Non-pigmented ciliary epithelial cell (primary cell): ENCODE measurements at regions not wholly inside any gene's neighbourhood (a gene's known extent, or its start where the extent isn't known, plus 50 kb on each side); places are given as distances from the start of the nearest gene placed in this dataset.

Source experiments
- DNase-seq: peaks from one replicate; pipeline ENCODE4 v3.0.0-alpha.2; 2010; ENCODE audit warnings: low read depth

DNA sequence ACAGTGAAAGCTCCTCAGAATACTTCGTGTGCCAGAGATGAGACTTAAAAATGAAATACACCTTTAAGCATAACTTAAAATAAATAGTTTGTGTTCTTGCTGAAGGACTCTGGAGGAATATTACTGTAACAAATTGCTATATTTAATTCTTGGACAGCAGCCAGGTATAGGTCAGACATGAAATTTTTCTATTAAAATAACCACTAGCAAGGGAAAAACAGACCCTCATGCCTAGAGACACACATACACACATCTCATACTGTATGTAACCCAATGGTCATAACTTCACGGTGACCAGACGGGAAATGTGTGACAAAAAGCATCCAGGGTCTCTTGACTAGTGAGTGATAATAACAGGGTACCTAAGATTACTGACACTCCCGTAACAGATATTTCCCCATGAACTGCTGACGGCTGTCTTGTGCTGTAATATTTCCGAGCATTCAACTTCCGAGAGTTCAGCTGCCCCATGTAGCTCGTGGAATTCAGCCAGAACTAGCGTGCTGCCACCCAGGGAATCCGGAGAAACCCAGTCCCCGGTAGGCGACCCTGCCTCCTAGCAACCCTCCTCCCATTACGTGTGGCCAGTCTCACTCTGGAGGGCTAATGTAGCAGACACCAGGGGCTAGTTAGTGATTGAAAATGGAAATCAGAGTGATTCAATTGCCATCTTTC lies 2295.1 kb upstream of the WWC1 start:
- no peak for DNase-seq

DNA sequence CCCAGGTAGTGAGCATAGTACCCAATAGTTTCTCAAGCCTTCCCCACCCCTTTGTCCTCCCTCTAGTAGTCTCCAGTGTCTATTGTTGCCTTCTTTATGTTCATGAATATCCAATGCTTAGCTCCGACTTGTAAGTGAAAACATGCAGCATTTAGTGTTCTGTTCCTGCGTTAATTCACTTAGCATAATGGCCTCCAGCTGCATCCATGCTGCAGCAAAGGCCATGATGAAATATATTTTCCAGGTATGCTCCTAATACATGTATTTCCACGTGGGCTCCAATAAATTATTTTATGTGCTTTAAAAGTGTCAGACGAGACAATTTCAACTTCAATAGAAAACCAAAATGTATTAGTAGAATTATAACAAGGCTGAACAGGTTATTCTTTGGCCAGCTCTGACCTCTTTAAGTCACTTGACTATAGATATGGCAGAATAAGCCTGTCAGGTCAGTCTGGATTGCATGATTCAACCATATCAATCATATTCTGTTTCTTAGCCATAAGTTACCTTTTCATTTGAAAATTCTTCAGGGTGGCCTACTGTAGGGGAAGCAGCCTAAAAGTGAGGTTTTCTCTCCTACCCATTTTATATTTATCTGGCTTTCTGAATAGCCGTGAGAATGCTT lies 2291.6 kb upstream of the WWC1 start:
- no peak for DNase-seq

DNA sequence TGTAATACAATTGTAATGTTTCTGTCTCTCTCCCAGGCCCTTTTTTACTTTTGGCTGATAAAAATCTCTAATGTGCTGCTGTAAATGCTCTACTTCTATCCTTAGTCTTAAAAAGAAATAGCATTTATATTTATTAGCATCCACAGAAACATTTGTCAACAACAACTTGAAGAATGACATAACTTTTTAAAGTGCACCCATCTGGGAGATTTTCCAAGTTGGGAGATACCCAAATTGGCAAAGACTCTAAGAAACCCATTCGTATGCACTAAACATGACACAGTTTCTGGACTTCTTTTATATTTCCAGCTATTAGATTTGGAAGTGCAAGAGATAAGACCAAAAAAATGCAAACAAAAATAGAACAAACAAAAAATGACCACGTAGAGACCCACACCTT lies 2287.4 kb upstream of the WWC1 start:
- no peak for DNase-seq

DNA sequence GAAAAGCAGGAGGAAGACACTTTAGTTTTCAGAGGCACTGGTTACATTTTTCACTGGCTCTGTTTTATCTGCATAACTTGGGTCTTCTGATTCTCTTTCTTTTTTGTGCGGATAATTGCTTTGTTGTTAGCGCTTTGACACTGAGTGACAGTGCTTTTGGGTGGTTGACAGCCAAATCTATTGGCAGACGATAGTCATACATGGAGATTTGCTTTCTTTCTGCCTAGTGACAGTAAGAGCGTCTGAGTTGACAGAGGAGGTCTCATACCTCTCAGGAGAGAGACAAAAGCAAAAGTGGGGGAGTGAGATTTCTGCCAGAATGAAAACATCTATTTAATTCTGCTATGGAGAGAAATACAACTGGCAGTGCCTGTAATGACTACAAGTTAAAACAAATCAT lies 2278.0 kb upstream of the WWC1 start:
- DNase-seq, result no peak

DNA sequence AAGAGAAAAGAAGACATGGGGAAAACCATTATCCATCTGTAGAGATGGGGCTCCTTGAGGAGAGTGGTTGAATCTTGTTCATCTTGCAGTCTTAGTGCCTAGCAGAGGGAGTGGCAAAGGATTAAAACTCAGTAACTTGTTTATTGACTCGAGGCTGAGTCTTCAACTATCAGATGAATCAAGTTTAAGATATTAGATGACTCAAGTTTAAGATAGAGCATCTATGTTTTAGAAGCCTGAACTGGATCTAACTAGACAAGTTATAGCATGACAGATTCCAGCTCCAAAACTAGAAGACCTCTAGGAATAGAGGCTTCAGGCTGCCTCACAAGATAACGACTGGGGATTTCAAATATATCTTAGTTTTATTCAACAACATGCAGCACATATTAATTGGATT lies 2277.2 kb upstream of the WWC1 start:
- DNase-seq, result no peak

DNA sequence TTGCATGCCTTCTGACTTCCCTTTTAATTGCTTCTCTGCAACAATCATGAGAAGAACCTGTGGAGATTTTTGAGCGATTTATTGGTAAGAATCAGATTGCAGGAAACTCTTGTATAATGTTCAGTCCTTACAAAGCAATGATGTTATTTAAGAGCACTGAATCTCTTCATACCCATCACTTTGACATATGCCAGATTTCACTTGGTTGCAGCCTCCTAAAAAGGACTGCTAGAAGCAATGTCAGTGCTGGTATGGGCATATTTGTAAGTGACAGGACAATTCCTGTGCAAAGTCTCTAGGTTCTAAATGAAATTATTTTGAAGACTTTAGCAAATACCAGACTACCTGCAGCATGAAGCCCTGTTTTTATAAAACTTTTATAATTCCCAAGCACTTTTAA lies 2272.7 kb upstream of the WWC1 start:
- no peak for DNase-seq

DNA sequence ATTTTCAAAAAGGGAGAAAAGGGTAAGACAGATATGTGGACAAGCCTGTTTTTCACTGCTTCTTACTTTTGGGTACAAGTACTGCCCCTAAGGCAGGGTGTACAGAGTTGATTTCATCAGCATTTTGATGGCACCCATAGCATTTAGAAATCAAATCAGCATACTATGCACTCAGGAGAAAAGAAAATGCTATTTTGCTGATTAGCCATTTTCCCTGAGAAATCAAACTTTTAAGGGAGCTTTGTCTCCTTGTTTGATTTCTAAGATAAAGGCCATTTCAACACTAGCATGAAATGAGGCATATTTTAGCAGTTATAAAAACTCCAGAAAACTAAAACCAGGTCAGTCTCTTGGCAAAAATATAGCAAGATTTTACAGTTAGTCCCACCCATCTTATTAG lies 2269.4 kb upstream of the WWC1 start:
- no peak for DNase-seq

DNA sequence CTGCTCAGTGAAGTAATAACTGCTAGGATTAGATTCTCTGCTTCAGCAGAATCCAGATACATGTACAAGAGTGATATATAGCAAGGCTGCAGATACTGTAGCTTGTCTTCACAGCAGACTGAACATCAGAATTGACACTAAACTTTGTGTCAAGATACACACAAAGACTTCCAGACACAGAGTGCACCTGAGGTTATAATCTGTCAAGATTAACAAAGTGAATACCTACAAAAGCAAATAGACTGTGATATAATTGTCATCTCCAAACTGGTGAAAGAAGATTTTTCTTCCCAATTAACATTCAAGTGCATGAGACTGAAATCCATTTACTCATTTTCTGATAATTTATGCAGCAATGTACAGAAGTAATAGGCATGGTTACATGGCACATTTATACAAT lies 2266.5 kb upstream of the WWC1 start:
- no peak for DNase-seq

DNA sequence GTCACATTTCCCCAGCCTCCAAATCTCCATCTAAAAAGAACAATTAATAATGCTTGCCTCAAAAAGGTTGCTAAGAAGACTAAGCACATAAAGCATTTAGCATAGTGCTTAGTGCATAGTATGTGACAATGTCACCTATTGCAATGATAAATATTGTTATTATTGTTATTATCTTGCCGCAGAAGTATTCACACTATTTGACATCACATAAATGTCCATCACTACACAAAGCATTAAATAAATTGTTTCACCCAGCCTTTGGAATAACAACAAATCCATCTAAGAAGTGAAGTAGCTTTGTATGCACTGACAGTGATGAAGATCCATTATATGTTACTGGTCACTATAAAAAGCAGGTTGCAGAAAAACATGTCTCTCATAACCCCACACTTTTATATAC lies 2263.9 kb upstream of the WWC1 start:
- DNase-seq, result no peak

DNA sequence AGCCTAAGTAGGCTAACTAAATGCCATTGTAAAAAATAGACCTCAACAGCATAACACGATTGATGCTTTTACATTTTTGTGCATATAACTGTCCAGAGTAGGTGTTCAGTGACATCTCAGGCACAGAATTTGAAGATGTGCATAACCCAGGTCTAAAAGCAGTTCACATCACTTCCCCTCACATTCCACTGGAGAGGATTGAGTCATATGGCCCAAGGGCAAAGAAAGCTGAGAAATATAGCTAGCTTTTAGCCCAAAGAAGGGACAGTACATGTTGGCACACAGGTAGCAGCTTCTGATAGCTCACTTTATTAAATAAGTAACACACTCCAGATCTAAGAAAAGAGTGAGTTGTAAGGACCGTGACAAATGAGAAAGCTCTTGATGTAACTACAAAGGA lies 2259.5 kb upstream of the WWC1 start:
- DNase-seq, result no peak

DNA sequence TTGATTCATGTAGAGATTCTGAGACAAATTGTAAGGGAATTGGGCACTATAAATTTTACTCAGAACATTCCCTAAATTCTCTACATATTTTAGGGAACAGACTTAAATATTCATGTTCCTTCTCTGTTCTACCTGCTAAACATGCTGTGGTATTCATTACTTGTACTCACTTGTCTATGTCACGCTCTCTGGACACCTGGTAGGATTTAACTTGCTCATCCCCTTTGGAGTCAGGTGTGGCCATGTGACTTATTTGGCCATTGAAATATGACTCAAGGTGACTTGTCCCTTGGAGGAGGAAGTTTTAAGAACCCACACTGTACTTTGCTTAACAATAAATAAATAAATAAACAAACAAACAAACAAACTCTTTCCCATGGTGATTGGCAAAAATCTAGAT lies 2258.8 kb upstream of the WWC1 start:
- no peak for DNase-seq

DNA sequence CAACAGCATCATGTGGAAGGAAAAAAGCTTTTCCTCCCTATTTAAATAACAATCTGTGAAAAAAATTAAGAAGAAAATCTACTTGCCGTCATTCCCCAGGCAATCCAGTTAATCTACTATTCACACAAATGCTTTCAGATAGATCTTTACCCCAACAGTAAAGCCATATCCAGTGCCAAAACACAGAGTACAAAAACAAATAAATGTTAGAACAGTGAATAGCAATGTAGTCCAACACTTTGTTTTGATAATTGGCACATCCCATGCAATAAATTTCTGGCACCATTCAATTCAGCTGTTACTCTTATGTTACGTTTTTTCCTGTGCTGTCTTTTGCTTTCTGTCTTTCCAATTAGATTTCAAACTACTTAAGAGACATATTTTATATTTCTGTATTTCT lies 2245.5 kb upstream of the WWC1 start:
- no peak for DNase-seq

DNA sequence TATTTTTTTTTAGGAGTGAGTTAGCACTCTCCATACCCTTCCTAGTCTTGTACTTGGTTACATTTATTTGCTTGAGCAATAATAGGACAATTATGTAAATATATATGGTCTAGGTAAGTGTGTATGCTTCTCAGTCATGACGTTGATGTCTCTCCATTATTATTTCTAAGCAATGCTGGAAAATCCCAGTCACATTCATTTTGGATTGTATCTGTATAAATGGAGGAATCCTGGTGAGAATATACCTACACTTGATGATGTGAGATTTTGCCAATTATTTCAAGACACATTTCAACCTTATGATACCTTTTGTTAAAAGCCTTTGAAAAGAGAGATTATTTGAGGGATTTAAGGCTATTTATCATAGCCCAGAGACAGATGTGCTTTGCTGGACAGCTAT lies 2244.5 kb upstream of the WWC1 start:
- DNase-seq, result no peak

DNA sequence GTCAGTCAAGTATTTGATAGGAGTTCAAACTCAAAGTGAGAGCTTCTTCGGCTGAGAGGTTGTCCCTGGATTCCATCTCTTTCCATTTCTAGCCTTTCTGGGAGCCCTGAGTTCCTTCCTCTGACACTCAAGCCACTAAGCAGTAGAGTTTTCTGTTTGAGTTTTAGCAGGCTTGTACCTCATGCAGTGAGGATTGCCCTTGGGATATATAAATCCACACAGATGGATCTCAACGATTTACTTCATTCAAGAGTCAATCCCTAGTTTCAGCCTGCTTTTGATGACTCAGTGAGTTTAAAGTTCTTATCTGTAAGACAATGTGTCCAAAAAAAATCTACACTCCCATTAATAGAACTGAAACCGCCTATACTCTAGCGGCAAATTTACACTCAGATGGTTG lies 2240.9 kb upstream of the WWC1 start:
- no peak for DNase-seq

DNA sequence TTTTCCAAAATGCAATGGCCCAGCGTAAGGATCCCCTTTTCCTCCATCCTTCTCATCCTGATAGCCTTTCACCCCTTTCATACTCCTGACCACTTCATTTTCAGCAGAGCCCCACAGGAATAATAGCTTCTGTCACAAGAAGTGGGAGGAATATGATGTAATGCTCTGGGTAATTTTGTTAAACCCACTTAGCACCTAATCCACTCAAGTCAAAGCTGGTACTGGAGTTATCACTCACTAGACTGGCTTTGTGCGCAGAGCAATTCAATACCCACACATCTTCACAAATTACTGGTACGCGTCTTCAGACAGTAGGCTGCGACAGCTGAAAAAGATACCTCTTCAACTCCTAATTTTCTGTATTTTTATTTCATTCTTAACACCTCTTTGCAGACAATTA lies 2232.8 kb upstream of the WWC1 start:
- no peak for DNase-seq

DNA sequence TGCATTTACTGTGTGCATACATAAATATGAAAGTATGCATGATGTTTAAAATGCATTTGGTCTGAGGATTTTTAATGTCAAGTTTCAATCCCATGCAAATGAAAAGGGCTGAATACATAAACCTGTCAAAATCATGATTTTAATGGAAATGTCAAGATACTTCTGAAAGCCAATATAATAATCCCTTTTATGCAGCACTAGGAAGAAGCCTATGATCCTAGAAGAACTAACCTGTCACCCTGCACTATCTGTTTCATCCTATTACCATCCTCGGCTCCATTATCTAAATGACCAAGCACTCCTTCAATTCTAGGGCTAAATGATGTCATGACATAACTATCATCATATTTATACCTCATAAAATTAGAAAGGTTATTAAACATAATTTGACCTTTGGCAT lies 2229.4 kb upstream of the WWC1 start:
- DNase-seq, result no peak

DNA sequence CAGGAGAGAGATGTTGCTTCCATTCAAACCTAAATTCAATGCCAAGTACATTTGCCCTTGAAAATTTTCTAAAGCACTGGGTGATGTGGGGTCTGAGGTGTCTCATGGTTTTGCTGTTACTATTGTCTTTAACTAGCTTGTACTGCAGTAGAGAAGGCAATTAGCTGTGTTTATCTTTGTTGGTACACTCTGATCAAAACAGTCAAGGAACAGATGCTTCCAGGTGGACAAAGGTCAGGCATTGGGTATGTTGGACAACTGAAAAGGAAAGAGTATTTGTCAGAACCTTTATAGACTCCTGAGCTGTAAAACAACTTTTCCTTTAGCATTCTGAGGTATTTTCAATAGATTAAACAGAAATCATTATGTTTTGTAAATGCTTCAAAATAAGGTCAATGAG lies 2228.7 kb upstream of the WWC1 start:
- DNase-seq, result no peak

DNA sequence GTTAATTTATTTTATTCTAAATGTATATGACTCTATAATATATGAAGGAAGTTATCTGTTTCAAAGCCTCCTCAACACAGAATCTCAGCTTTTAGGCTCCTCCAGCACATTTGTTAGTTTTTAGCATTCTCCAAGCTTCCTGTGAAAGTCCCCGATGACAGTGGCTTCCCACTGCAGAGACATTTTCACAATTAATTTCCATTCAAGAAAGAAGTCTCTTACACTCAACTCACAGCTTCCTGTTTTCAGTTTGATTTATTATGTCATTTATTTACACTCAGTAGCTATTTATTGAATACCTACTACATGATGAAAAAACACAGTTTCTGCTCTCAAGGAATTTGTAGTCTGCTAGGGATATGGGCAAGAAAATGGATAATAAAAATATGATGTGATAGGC lies 2228.2 kb upstream of the WWC1 start:
- no peak for DNase-seq

DNA sequence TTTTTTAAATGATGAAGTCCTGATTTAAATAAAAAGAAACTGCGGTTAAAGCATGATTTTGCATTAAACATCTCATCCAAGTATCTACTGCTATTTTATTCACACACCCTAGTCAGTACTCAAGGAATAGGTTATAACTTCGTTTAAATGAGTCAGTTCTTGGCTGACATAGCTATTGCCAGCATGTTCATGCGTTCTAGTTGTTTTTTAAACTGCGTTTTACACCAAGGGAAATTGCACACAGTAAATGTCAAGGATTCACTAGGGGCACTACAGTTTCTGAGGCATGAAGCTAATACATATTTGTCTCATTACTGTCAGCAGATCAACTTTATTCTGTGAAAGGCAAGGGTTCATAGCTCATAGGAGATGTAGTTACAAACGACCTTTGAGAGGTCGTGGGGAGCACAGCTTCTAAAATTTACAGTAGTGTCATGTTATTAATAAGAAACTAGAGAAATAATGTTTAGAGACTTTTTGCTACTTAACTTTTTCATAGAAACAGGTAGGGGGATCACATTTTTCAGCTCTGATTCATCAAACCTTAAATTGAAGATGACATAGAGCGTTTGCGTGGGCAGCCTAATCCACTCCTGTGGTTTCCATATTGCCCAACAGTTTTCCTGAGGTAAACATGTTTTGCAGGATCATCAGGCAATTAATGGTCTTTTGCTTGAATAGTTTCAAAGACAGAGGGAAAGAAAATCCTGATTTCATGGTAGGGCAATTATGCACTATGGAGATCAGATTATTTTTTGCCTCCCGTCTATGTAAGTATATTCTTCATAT lies 2222.7 kb upstream of the WWC1 start:
- peak; percentile 10 for DNase-seq

DNA sequence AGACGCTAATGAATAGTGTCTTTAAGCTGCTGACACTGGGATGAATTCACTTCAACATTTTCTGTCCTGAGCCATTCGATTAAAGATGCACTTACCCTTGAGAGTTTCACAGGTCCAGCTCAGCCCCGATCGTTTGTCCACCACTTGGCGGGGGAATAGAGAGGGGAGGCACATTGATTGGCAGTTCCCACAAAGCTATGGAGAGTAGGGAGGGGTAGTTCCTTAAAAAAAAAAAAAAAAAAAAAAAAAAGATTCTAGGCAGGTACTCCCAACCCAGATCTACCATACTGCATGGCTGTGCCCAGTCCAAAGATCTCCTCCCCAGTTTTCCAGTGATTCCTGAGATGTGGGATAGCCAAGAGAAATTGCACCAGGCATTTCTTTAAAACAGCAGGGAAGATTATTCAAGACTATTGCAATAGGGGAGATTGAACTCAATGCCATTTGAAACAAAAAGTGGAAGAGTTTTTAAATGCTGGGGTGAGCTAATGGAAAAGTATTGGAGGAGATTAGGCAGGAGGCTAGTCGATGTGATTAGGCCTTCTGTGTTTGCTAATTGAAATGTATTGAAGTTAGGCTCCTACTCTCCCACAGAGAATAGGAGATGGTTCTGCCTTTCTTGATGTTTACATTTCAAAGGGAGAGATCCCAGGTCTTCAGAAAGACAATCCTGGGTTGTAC lies 2217.4 kb upstream of the WWC1 start:
- DNase-seq, result no peak

DNA sequence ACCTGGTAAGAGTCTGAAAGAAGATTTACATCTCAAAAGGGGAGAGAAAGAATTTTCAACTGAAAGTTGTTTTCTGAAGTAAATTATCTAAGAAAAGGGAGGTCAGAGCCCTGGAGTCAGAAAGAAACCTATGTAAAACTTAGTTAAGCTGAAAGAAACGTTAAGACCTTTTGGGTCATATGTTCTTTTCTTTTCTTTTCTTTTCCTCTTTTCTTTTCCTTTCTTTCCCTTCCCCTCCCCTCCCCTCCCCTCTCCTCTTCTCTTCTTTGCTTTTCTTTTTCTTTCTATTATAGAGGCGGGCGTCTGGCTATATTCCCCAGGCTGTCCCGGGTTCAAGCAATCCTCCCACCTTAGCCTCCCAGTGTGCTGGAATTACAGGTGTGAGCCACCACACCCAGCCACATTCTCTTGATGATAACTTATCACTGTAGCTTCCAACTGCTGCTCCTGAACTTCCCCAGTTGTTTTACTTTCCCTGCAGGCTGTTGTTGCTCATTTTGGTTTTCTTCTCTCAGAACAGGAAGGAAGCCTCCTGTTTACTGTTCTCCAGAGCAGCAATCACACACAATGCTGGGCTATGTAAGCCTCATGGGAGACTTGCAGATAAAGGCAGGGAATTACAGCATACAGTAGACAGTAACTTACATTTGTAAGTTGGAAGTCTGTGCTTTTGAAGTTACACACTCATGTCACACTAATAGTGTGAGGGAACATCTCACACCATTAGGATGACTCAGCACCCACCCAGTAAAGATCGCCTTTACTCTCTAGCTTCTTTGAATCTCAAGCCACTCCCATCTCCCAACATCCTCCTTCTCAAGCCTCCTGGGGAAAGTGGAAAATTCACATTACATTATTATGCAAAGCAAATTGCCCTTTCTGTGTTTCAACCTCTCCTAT lies 2216.6 kb upstream of the WWC1 start:
- no peak for DNase-seq
